NCI-H2029 treated with DMSO at 0.1 percent for 48 hours (cell line): ENCODE measurements at regions not wholly inside any gene's neighbourhood (a gene's known extent, or its start where the extent isn't known, plus 50 kb on each side); places are given as distances from the start of the nearest gene placed in this dataset.

Source experiments
- DNase-seq: peaks from one replicate; lab custom pipeline; 2025; lab: John Stamatoyannopoulos, UW

GRCh38 chr18:26700728-26701127, 152.4 kb upstream of the KCTD1 start:
- DNase-seq: no peak

GRCh38 chr18:26700201-26700600, 151.8 kb upstream of the KCTD1 start:
- no peak for DNase-seq

- DNase-seq: no peak
Observed at GRCh38 chr18:26697186-26697884, 149.0 kb upstream of the KCTD1 start.

- no peak for DNase-seq
Observed at GRCh38 chr18:26696786-26697185, 148.4 kb upstream of the KCTD1 start.

- DNase-seq: no peak
Observed at GRCh38 chr18:26696308-26696707, 148.0 kb upstream of the KCTD1 start.

GRCh38 chr18:26689226-26689879, 141.0 kb upstream of the KCTD1 start:
- DNase-seq: no peak

- no peak for DNase-seq
Observed at GRCh38 chr18:26686532-26686931, 138.2 kb upstream of the KCTD1 start.

- no peak for DNase-seq
Observed at GRCh38 chr18:26685438-26686157, 137.2 kb upstream of the KCTD1 start.

GRCh38 chr18:26677957-26678356, 129.6 kb upstream of the KCTD1 start:
- no peak for DNase-seq

GRCh38 chr18:26667046-26667445, 118.7 kb upstream of the KCTD1 start:
- DNase-seq: no peak

- DNase-seq: no peak
Observed at GRCh38 chr18:26662996-26663395, 114.6 kb upstream of the KCTD1 start.

GRCh38 chr18:26657631-26658581, 109.6 kb upstream of the KCTD1 start:
- DNase-seq: no peak

GRCh38 chr18:26656944-26657536, 108.7 kb upstream of the KCTD1 start:
- no peak for DNase-seq

GRCh38 chr18:26656431-26656943, 108.1 kb upstream of the KCTD1 start:
- DNase-seq: no peak

GRCh38 chr18:26655525-26656430, 107.4 kb upstream of the KCTD1 start:
- no peak for DNase-seq

GRCh38 chr18:26654616-26655524, 106.5 kb upstream of the KCTD1 start:
- no peak for DNase-seq

- no peak for DNase-seq
Observed at GRCh38 chr18:26653943-26654615, 105.7 kb upstream of the KCTD1 start.

- DNase-seq: no peak
Observed at GRCh38 chr18:26652501-26652900, 104.1 kb upstream of the KCTD1 start.
